Transverse colon (tissue), 4 donors: ENCODE measurements at regions not wholly inside any gene's neighbourhood (a gene's known extent, or its start where the extent isn't known, plus 50 kb on each side); places are given as distances from the start of the nearest gene placed in this dataset.

Experiments used
- CTCF ChIP-seq, 5 experiments: fragments of 200-600 bp in 3 of 5; fragments of 450-650 bp in 2 of 5; sonication (generic) in 3 of 5; IDR thresholded peaks; 1 replicate in 2 of 5; 2 replicates in 3 of 5; pipeline ENCODE4 v1.5.1; 2016 to 2017; ENCODE audit warnings: antibody characterized with exemption in 5 of 5, inconsistent platforms in 3 of 5, mild to moderate bottlenecking in 2 of 5, moderate library complexity in 1 of 5
- POLR2A ChIP-seq: fragments of 450-650 bp; IDR thresholded peaks from one replicate; pipeline ENCODE4 v1.6.1; 2016; ENCODE audit warnings: antibody characterized with exemption, mild to moderate bottlenecking, moderate library complexity
- POLR2AphosphoS5 ChIP-seq, 3 donors: sonication (generic); formaldehyde crosslinking; IDR thresholded peaks; one replicate each; pipeline ENCODE4 v1.6.1; 2016; ENCODE audit warnings: antibody characterized with exemption in 3 of 3

DNA sequence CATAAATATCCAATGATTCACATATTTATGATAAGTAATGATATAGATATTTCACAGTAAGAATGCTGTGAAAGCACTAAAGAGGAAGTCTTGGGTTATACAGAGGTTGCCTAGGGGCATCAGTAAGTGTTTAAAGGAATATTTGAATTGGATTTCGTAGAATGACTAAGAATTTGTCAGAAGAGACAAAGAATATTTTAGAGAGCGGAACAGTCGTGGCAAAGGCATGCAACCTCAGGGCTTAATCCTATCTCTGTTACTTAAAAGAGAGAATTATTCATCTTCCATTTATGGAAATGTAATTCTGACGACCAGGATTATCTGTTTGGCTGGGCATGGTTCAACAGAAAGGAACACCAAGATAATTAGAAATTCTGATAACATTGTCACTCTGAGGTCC is 171.9 kb upstream of the NR5A2 start:
- TF ChIP-seq POLR2AphosphoS5 (IDR thresholded peaks at IDR 0.05) (no peak), CTCF (IDR thresholded peaks at IDR 0.05) (no peak), POLR2A (no peak)
